ENCODE measurements at regions not wholly inside any gene's neighbourhood (a gene's known extent, or its start where the extent isn't known, plus 50 kb on each side); places are given as distances from the start of the nearest gene placed in this dataset.

DNA sequence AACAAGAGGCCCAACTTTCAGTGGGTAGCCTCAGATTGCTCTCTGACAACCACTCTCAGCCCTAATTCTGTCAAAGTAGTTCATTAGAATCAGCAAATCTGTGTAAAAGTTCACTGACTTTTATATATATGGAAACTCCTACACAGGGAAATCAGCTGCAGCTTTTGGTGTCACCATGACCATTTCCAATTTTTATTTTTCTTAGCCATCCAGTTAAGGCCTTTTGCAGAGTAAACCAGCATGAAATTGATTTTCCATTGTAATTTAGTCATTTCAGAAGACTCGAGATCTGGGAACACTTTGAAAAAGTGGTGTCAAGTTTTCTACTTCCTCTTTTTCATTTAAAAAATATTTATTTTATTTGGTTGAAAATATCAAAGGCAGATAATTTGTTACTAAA is 263.2 kb downstream of the TMEM182 start:
- no peaks in the 10 kb centered on the region for H3K79me2 ChIP-seq (ENCODE audit: insufficient read depth)
- no peaks in the 10 kb centered on the region for H3K4me1 ChIP-seq (ENCODE audit: control insufficient read depth in 1 of 2, insufficient read depth in 2 of 2, low read depth in 1 of 2, low read length in 1 of 2)
- H3K27ac ChIP-seq (ENCODE audit: low read depth in 2 of 2, low read length in 1 of 2) = no peak overlapping the region
- H4K20me1 ChIP-seq (ENCODE audit: insufficient read depth) = no peaks in the 10 kb centered on the region
- no peak for DNase-seq
- WGBS (ENCODE audit: low lambda C conversion rate) = 0% methylated on average over 1 of the region's 1 CpG
- no peak overlapping the region for H3K4me2 ChIP-seq
- H2AFZ ChIP-seq (ENCODE audit: low read depth) = no peak overlapping the region
- no peaks in the 10 kb centered on the region for H3K36me3 ChIP-seq (replicated peaks in 1 of 2; ENCODE audit: control insufficient read depth in 1 of 2, insufficient read depth in 2 of 2, low read length in 1 of 2)
- POLR2A ChIA-PET = no interaction called here
- H3K4me3 ChIP-seq (ENCODE audit: low read depth in 2 of 2, low read length in 1 of 2) = no peak overlapping the region
- H3F3A ChIP-seq (replicated peaks; ENCODE audit: insufficient read depth) = no peaks in the 10 kb centered on the region
- H3K9me3 ChIP-seq = no peaks in the 10 kb centered on the region
- no peaks in the 10 kb centered on the region for H3K27me3 ChIP-seq (ENCODE audit: insufficient read depth)
- no peak overlapping the region for H3K9ac ChIP-seq
- TF ChIP-seq SMC3 (IDR thresholded peaks at IDR 0.05; ENCODE audit: low read depth, low read length) (no peak), SIN3A (IDR thresholded peaks at IDR 0.05; ENCODE audit: borderline replicate concordance, low read depth, low read length) (no peak), FOXM1 (IDR thresholded peaks at IDR 0.05; ENCODE audit: low read depth) (no peak)
- no peaks in the 10 kb centered on the region for H3K9me2 ChIP-seq
- CTCF ChIA-PET = no interaction called here

- H3K9me2 ChIP-seq = no peaks in the 10 kb centered on the region
- no peaks in the 10 kb centered on the region for H3K27me3 ChIP-seq (ENCODE audit: insufficient read depth)
- 8% methylated on average over 2 of the region's 2 CpGs for WGBS (ENCODE audit: low lambda C conversion rate)
- H3K27ac ChIP-seq (ENCODE audit: low read depth in 2 of 2, low read length in 1 of 2) = no peak overlapping the region
- H3K4me1 ChIP-seq (ENCODE audit: control insufficient read depth in 1 of 2, insufficient read depth in 2 of 2, low read depth in 1 of 2, low read length in 1 of 2) = no peaks in the 10 kb centered on the region
- no peaks in the 10 kb centered on the region for H3K9me3 ChIP-seq
- H3F3A ChIP-seq (replicated peaks; ENCODE audit: insufficient read depth) = no peaks in the 10 kb centered on the region
- H3K36me3 ChIP-seq (replicated peaks in 1 of 2; ENCODE audit: control insufficient read depth in 1 of 2, insufficient read depth in 2 of 2, low read length in 1 of 2) = no peaks in the 10 kb centered on the region
- no peak overlapping the region for H3K9ac ChIP-seq
- H3K79me2 ChIP-seq (ENCODE audit: insufficient read depth) = no peaks in the 10 kb centered on the region
- no peak overlapping the region for H3K4me3 ChIP-seq (ENCODE audit: low read depth in 2 of 2, low read length in 1 of 2)
- no peak overlapping the region for H2AFZ ChIP-seq (ENCODE audit: low read depth)
- POLR2A ChIA-PET = no interaction called here
- no peak for DNase-seq
- H3K4me2 ChIP-seq = no peak overlapping the region
- no peaks in the 10 kb centered on the region for H4K20me1 ChIP-seq (ENCODE audit: insufficient read depth)
- TF ChIP-seq FOSL2 (IDR thresholded peaks at IDR 0.05; ENCODE audit: borderline replicate concordance, low read depth) (no peak), RCOR1 (IDR thresholded peaks at IDR 0.05; ENCODE audit: low read length) (no peak), GABPA (IDR thresholded peaks at IDR 0.05; ENCODE audit: low read depth) (no peak), JUND (IDR thresholded peaks at IDR 0.05) (no peak), POLR2AphosphoS5 (IDR thresholded peaks at IDR 0.05; ENCODE audit: low read depth, low read length) (no peak), CHD2 (IDR thresholded peaks at IDR 0.05; ENCODE audit: low read length, partially characterized antibody) (no peak), TCF12 (IDR thresholded peaks at IDR 0.05) (no peak), EP300 (IDR thresholded peaks at IDR 0.05; ENCODE audit: borderline replicate concordance in 1 of 2, low read depth in 1 of 2, low read length in 1 of 2) (no peak), RAD21 (IDR thresholded peaks at IDR 0.05; ENCODE audit: low read length) (no peak), SMC3 (IDR thresholded peaks at IDR 0.05; ENCODE audit: low read depth, low read length) (no peak), PBX3 (IDR thresholded peaks at IDR 0.05) (no peak), MEF2A (IDR thresholded peaks at IDR 0.05; ENCODE audit: borderline replicate concordance, low read depth) (no peak), GATA2 (CRISPR knock-in tag; IDR thresholded peaks at IDR 0.05) (no peak), MXI1 (IDR thresholded peaks at IDR 0.05; ENCODE audit: low read depth, low read length) (no peak), FOXM1 (IDR thresholded peaks at IDR 0.05; ENCODE audit: low read depth) (no peak), SIN3A (IDR thresholded peaks at IDR 0.05; ENCODE audit: borderline replicate concordance, low read depth, low read length) (no peak), FOXJ3 (CRISPR knock-in tag; IDR thresholded peaks at IDR 0.05) (no peak), YY1 (IDR thresholded peaks at IDR 0.05; ENCODE audit: low read depth) (no peak)
- TF ChIP-seq, protein P1, sequence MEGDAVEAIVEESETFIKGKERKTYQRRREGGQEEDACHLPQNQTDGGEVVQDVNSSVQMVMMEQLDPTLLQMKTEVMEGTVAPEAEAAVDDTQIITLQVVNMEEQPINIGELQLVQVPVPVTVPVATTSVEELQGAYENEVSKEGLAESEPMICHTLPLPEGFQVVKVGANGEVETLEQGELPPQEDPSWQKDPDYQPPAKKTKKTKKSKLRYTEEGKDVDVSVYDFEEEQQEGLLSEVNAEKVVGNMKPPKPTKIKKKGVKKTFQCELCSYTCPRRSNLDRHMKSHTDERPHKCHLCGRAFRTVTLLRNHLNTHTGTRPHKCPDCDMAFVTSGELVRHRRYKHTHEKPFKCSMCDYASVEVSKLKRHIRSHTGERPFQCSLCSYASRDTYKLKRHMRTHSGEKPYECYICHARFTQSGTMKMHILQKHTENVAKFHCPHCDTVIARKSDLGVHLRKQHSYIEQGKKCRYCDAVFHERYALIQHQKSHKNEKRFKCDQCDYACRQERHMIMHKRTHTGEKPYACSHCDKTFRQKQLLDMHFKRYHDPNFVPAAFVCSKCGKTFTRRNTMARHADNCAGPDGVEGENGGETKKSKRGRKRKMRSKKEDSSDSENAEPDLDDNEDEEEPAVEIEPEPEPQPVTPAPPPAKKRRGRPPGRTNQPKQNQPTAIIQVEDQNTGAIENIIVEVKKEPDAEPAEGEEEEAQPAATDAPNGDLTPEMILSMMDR (IDR thresholded peaks at IDR 0.05) = no peak
- TF ChIP-seq, protein P2, sequence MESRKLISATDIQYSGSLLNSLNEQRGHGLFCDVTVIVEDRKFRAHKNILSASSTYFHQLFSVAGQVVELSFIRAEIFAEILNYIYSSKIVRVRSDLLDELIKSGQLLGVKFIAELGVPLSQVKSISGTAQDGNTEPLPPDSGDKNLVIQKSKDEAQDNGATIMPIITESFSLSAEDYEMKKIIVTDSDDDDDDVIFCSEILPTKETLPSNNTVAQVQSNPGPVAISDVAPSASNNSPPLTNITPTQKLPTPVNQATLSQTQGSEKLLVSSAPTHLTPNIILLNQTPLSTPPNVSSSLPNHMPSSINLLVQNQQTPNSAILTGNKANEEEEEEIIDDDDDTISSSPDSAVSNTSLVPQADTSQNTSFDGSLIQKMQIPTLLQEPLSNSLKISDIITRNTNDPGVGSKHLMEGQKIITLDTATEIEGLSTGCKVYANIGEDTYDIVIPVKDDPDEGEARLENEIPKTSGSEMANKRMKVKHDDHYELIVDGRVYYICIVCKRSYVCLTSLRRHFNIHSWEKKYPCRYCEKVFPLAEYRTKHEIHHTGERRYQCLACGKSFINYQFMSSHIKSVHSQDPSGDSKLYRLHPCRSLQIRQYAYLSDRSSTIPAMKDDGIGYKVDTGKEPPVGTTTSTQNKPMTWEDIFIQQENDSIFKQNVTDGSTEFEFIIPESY (IDR thresholded peaks at IDR 0.05; ENCODE audit: borderline replicate concordance, low read depth) = no peak
- CTCF ChIA-PET = no interaction called here
Observed at GRCh38 chr2:103028181-103028580, 266.4 kb downstream of the TMEM182 start.

Measured in SK-N-SH (cell line).